IgD-negative memory B cell (primary cell): ENCODE measurements at regions not wholly inside any gene's neighbourhood (a gene's known extent, or its start where the extent isn't known, plus 50 kb on each side); places are given as distances from the start of the nearest gene placed in this dataset.
A peak's percentile ranks its signal among the peaks of the same experiment; 100 is the strongest.
"Not testable (repeated sequence)": the region's sequence is repeated elsewhere in the genome, so short reads cannot be mapped to it uniquely, and the experiment has no call there.

Experiments used
- H3K27ac Mint-ChIP-seq, 3 donors: one replicate each; pipeline ENCODE4 v1.8.0; 2020 to 2022; ENCODE audit warnings: mild to moderate bottlenecking in 3 of 3, mixed read lengths in 3 of 3, moderate library complexity in 1 of 3
- H3K27me3 Mint-ChIP-seq: one replicate; pipeline ENCODE4 v1.8.0; 2021; ENCODE audit warnings: mixed read lengths
- H3K36me3 Mint-ChIP-seq: one replicate; pipeline ENCODE4 v1.8.0; 2020; ENCODE audit warnings: mild to moderate bottlenecking, mixed read lengths
- H3K4me1 Mint-ChIP-seq, 3 donors: one replicate each; pipeline ENCODE4 v1.8.0; 2020 to 2022; ENCODE audit warnings: mixed read lengths in 3 of 3, mild to moderate bottlenecking in 1 of 3
- H3K4me3 Mint-ChIP-seq, 4 donors: one replicate each; pipeline ENCODE4 v1.8.0; 2020 to 2022; ENCODE audit warnings: mild to moderate bottlenecking in 4 of 4, mixed read lengths in 4 of 4, moderate library complexity in 3 of 4
- H3K9me3 Mint-ChIP-seq, 3 donors: one replicate each; pipeline ENCODE4 v1.8.0; 2020 to 2021; ENCODE audit warnings: mixed read lengths in 3 of 3, mild to moderate bottlenecking in 1 of 3

DNA sequence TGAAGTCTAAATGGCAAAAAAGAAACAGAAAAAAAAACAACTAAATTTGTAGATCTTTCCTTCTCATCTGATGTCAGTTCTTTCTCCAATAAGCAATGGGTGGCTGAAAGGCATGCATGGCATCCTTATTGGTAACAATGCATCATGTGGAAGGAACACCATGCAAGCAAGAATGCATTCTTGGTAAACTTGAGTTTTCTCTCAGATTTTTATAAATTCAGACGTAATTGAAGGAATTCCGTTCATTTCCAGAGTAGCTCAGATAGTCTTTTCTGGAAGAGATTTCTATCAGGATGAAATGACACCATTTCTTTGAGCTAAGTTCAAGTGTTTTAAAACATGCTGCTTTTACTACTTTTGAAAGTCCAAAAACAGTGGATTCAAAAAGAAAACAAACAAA is 373.0 kb downstream of the COG6 start:
- Mint-ChIP-seq H3K27ac (no peak overlapping the region), H3K27me3 (peaks cover 18% of the 10 kb centered on the region), H3K4me3 (no peak overlapping the region), H3K9me3 (peaks cover 0 to 3% (median 3%) of the 10 kb centered on the region in 3 donors), H3K36me3 (no peaks in the 10 kb centered on the region), H3K4me1 (peaks cover 8 to 13% (median 11%) of the 10 kb centered on the region in 3 donors)

DNA sequence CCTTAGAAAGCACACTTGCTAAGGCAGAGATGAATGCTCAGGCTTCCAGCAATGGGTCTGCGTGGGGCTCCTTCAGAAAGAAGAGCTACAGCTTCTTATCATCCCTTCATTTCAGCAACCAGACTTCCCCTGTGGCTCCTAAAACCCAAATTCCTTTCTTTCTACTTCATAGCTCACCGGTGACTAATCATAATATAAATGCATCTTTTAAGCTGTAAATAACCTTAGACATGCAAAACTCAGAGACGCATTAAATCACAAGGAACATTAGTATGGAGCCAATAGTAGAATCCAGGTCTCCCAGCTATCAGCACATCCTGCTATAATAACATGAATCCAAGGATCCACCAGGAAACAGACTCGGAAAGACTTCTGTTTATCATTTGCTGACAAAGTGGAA is 375.6 kb downstream of the COG6 start:
- Mint-ChIP-seq H3K4me3 (no peak overlapping the region), H3K27ac (no peak overlapping the region), H3K9me3 (peaks cover 0 to 3% (median 3%) of the 10 kb centered on the region in 3 donors), H3K36me3 (no peaks in the 10 kb centered on the region), H3K4me1 (peaks cover 6 to 11% (median 8%) of the 10 kb centered on the region in 3 donors), H3K27me3 (peaks cover 18% of the 10 kb centered on the region)

DNA sequence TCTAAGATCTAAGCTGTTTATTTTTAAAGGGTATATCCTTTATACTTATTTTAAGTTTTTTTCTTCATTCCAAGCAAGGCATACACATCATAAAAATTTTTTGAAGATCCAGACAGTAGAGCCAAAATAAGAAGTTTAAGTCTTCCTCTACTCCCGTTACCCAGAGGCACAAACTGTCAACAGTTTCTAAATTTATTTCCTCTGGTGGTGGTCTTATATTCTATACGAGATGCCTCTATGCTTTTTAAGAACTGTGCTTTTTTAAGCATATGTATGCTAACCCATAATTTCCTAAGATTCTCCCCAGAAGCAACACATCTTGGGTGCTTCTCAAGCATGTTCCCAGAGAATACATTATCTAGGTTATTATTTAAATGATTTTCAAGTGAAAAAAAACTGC is 383.6 kb downstream of the COG6 start:
- H3K27ac Mint-ChIP-seq: no peak overlapping the region
- H3K27me3 Mint-ChIP-seq: peaks cover 15% of the 10 kb centered on the region
- H3K4me3 Mint-ChIP-seq: no peak overlapping the region
- H3K4me1 Mint-ChIP-seq: peaks cover 0 to 8% (median 2%) of the 10 kb centered on the region in 3 donors
- peaks cover 0 to 4% (median 0%) of the 10 kb centered on the region in 3 donors for H3K9me3 Mint-ChIP-seq
- H3K36me3 Mint-ChIP-seq: no peaks in the 10 kb centered on the region

DNA sequence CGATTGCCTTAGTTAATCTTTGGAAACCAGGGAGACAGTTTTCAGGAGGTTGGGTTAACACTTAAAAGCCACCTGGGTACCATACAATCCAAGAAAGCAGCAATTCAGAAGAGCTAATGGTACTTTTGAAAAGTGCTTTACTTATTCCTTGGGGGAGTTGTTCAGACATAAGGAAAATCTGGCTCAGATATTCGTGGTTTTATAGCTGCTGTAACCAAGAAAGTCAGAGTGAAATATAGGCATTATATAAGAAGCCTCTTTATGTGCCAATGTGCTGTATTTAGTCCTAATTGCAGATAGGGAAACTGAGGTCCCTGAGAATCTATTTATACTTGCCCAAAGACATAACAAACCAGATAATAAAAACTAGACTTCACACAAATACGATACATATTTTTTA is 387.5 kb downstream of the COG6 start:
- Mint-ChIP-seq H3K4me3 (no peak overlapping the region), H3K27me3 (peaks cover 15% of the 10 kb centered on the region), H3K27ac (no peak overlapping the region), H3K36me3 (no peaks in the 10 kb centered on the region), H3K9me3 (peaks cover 0 to 4% (median 0%) of the 10 kb centered on the region in 3 donors), H3K4me1 (peaks cover 0 to 5% (median 0%) of the 10 kb centered on the region in 3 donors)

DNA sequence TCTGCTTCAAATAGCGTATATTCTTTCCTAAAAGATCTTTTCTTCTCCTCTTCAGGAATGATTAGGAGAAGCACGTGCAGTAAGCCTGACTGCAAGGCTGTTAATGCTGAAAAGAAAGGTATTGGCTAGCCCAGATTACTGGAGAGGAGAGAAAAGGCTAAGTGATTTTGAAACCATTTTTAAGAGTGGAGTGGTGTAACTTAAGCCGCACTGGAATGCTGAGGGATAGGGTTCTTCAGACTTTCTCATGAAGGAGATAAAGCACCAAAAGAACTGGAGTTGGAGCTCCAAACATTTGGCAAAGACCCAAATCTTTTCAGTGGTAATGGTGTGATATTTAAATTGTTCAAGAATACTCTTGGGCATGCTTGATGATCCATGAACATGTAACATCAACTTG is 388.3 kb downstream of the COG6 start:
- H3K4me1 Mint-ChIP-seq: peaks cover 0 to 5% (median 0%) of the 10 kb centered on the region in 3 donors
- no peaks in the 10 kb centered on the region for H3K36me3 Mint-ChIP-seq
- no peak overlapping the region for H3K4me3 Mint-ChIP-seq
- H3K9me3 Mint-ChIP-seq: peaks cover 0 to 4% (median 0%) of the 10 kb centered on the region in 3 donors
- H3K27me3 Mint-ChIP-seq: peaks cover 15% of the 10 kb centered on the region
- H3K27ac Mint-ChIP-seq: no peak overlapping the region

DNA sequence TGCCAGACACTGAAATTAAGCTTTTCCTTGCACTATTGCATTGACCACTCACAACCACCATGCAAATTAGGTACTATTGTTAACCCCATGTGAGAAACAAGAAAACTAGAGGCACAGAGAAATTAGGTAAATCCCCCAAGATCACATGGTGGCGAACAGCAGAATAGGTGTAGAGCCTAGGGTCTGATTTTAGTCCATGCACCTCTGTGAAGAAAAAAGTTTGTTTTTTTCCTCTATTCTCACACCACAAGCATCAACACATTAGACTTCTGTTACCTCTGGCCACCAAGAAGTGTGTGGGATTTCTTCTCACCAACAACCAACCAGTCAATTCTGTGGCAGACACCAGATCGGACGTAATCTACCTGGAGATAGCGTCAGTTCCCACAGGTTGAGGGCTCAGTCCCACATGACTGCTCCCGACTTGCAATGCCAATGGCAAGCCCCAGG is 391.9 kb downstream of the COG6 start:
- Mint-ChIP-seq H3K4me3 (no peak overlapping the region), H3K27me3 (peaks cover 19% of the 10 kb centered on the region), H3K4me1 (peaks cover 0 to 5% (median 0%) of the 10 kb centered on the region in 3 donors), H3K9me3 (no peaks in the 10 kb centered on the region), H3K27ac (no peak overlapping the region), H3K36me3 (peaks cover 1% of the 10 kb centered on the region)

DNA sequence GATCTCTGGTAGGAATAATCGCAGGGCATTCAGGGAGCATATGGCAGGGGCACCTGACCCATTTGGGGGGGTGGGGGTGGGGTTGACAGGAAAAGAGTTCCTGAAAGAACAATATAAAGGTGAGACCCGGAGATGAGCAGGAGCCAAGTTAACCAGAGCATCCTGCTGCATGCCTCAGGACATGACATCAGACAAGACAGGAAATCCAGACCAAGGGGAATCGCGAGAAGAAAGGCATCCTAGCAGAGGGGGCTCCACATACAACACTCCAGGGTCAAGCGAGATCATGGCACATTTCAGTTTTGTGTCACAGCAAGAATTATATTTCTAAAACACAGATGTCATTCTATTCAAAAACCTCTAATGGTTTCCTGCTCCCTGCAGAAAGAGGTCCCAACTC is 393.1 kb downstream of the COG6 start:
- H3K27ac Mint-ChIP-seq: no peak overlapping the region

DNA sequence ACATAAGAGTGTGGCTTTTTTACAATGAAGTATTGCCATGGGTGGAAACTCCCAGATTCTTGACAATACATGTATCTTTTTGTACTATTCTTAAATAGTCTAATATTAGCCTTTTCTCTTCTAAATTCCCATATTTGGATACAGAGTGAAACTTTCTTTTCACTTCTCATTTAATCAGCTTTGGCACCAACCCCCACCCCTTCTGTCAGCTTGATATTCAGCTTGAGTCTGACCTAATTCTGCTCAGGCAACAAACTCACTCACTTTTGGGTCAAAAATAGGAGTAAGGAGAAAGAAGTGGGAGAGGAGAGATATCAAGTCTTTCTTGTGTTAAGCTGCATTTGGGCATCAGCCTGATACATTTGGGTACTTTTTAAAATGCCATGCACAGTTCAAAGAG is 397.5 kb downstream of the COG6 start:
- Mint-ChIP-seq H3K4me1 (no peaks in the 10 kb centered on the region), H3K27ac (no peak overlapping the region), H3K4me3 (no peak overlapping the region), H3K36me3 (peaks cover 1% of the 10 kb centered on the region), H3K27me3 (peaks cover 15% of the 10 kb centered on the region), H3K9me3 (peaks cover 0 to 7% (median 0%) of the 10 kb centered on the region in 3 donors)

More for the DNA sequence above, 393.1 kb downstream of the COG6 start:
- Mint-ChIP-seq H3K36me3 (peaks cover 1% of the 10 kb centered on the region), H3K4me1 (peaks cover 0 to 5% (median 0%) of the 10 kb centered on the region in 3 donors), H3K9me3 (peaks cover 0 to 2% (median 0%) of the 10 kb centered on the region in 3 donors), H3K4me3 (no peak overlapping the region), H3K27me3 (peaks cover 25% of the 10 kb centered on the region)

DNA sequence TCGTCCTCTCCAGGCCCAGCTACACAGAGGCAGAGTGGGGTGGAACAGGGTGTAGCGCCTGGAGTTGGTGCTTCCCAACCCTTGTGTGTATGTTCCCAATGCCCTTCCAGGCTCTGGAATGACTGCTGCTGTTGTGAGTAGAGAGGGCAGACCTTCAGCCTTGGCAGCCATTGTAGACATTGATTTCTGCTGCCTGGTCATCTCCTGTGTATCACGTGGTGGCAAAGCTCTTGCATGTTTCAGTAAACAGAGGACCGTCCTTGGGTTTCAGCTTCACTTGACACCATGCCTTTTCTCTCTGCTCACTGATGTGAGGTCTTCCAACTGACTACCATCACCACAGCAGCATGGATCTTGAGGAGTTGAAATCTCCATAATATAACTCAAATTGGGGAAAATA is 397.9 kb downstream of the COG6 start:
- Mint-ChIP-seq H3K36me3 (peaks cover 1% of the 10 kb centered on the region), H3K4me3 (no peak overlapping the region), H3K9me3 (peaks cover 0 to 7% (median 0%) of the 10 kb centered on the region in 3 donors), H3K27ac (no peak overlapping the region), H3K27me3 (peaks cover 14% of the 10 kb centered on the region), H3K4me1 (no peaks in the 10 kb centered on the region)

DNA sequence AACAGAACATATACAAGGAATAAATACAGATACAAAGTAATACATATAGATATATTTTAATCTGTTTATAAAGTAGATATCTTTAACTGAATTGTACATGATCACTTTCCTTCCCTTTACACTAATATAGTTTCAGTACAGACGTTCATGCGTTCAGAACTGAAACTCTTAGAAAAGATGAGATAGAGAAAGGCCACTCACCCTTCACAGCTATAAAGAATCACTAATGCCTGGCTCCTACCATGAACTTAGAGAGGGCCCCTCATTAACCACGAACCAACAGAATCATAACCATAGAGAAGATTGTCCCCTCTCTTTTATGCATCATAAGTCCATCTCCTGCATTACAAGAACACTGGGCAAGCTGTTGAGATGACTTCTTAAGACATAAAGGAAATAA is 399.0 kb downstream of the COG6 start:
- not testable (repeated sequence) for H3K27ac Mint-ChIP-seq, H3K9me3 Mint-ChIP-seq, H3K4me1 Mint-ChIP-seq, H3K36me3 Mint-ChIP-seq, H3K4me3 Mint-ChIP-seq
- peaks cover 14% of the 10 kb centered on the region for H3K27me3 Mint-ChIP-seq

DNA sequence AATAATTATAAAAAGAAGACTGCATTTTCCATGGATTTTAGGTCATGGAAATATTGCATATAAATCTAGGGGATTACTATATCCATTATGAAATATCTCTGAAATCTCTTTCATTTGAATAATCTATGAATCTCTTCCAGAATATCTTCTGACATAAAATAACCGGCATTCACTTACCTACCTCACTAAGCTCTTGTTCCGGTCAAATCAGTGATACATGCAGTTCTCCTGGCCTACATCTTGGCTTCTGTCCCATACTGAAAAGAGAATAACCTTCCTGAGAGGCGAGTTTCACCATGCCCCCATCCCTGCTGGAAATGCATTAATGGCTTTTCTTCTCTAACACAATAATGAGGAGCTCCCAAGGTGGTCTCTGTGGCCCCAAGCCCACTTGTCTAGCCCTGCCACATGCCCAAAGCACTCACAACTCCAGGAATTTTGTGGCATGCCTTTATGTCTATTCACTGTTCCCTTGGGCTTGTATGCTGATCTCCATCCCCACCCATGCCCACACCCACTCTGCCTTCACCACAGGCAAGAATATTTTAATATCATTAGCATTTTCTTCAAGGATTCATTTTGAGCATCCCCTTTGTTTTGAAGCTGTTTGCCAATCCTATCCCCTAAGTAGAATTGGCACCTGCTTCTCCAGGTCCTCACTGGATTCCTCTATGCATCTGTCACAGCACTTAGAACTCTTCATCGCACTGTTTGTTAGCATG is 401.6 kb downstream of the COG6 start:
- Mint-ChIP-seq H3K9me3 (peaks cover 0 to 7% (median 0%) of the 10 kb centered on the region in 3 donors), H3K4me1 (peaks cover 0 to 2% (median 2%) of the 10 kb centered on the region in 3 donors), H3K4me3 (no peak overlapping the region), H3K27me3 (peaks cover 8% of the 10 kb centered on the region), H3K36me3 (no peaks in the 10 kb centered on the region), H3K27ac (no peak overlapping the region)

DNA sequence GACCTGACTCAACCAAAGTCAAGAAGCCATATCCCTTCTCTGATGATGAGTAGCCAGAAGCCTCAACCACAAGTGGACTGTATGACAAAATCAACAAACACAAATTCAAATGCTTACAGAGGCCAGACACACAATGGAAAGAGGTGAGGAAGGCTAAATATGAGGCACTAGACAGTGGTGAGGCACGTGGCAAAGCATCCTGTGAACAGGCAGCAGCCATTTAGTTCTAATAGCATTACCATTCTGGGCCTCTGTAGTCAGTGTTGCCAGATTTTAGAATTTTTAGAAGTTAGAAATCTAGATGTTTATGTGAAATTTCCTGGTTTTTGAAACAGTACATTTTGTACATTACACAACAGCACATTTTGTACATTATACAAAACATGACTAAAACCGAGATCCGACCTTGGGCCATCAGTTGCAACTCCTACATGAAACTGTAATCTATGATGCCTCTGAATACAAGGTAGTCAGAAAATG is 403.3 kb downstream of the COG6 start:
- Mint-ChIP-seq H3K27ac (no peak overlapping the region), H3K9me3 (peaks cover 0 to 3% (median 0%) of the 10 kb centered on the region in 3 donors), H3K4me1 (peaks cover 0 to 2% (median 2%) of the 10 kb centered on the region in 3 donors), H3K4me3 (no peak overlapping the region), H3K27me3 (peaks cover 1% of the 10 kb centered on the region), H3K36me3 (no peaks in the 10 kb centered on the region)

DNA sequence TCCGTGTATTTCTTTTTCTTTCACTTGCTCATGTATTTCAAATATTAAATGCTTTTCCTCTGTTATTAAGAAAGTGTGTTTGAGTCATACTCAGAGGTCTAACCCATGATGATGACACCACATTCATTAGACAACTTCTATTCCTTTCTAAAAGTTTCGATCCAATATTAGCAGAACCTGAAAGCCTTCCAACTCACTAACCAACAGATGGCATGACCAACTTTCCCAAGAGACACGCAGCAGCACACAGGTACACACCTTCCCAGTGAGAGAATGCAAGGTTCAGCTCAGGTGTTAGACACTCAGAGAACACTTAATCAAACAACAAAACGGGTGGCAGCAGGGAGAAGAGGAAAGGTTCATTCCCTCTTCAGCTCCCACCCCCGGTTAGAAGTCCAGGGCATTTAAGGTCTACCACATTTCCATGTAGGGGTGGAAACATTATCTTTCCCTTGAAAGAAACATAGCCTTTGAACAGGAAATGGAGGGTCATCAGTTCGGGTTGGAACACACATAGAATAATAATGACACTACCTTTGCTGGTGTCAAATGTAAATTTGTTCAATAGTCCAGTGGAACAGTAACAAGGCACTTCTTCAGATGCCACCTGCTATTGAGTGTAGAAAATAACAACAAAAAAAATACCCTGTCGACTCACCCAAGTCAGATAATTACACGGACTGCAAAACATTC is 404.2 kb downstream of the COG6 start:
- no peaks in the 10 kb centered on the region for H3K27me3 Mint-ChIP-seq
- H3K27ac Mint-ChIP-seq: peak overlapping the region in 1 of 3 donors; percentile 3
- no peak overlapping the region for H3K4me3 Mint-ChIP-seq
- no peaks in the 10 kb centered on the region for H3K36me3 Mint-ChIP-seq
- H3K9me3 Mint-ChIP-seq: no peaks in the 10 kb centered on the region
- peaks cover 0 to 2% (median 2%) of the 10 kb centered on the region in 3 donors for H3K4me1 Mint-ChIP-seq

DNA sequence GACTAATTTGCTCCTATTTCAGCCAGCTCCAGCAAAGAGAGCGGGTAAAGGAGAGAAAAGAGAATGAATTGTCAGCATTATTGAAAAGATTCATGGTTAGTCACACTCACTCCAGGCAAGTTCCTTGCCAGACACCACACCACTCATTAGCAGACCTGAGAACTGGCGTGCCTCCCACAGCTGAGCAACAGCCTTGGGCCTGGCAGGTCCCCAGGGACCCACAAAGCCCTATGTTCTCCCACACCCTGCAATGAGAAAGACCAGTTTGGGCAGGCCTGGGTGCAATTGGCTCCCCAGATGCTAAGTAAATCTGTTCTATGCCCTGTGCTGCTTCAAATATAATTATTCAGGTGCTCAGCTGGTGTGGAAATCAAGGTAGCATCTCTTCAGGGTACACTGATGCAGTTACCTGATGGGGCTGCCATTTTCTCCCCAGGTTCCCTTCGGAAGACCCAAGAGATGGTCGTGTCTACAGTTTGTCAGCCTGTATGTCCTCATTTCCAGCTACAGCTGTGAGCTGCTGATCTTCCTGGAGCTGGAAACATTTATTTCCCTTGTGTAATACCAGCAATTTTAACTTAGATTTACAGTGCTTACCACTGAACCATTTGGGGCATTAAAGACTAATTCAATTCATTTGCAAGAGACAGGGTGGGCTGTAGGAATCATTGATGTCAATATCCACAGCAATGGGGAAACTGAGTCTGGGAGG is 405.0 kb downstream of the COG6 start:
- Mint-ChIP-seq H3K4me3 (no peak overlapping the region), H3K36me3 (no peaks in the 10 kb centered on the region), H3K27me3 (no peaks in the 10 kb centered on the region), H3K4me1 (peaks cover 0 to 2% (median 2%) of the 10 kb centered on the region in 3 donors), H3K9me3 (no peaks in the 10 kb centered on the region), H3K27ac (no peak overlapping the region)
